H1 (cell line): ENCODE measurements at regions not wholly inside any gene's neighbourhood (a gene's known extent, or its start where the extent isn't known, plus 50 kb on each side); places are given as distances from the start of the nearest gene placed in this dataset.

Source experiments
- CTCF ChIP-seq, 3 experiments: IDR thresholded peaks; 1 replicate in 2 of 3; 2 replicates in 1 of 3; pipeline versions ENCODE4 v1.5.1 to v1.6.1; 2011; ENCODE audit warnings: low read length in 3 of 3, mild to moderate bottlenecking in 3 of 3, inconsistent platforms in 2 of 3, low read depth in 1 of 3, moderate library complexity in 1 of 3; ENCODE audit not compliant: insufficient read depth in 1 of 3; ENCODE audit errors: control extremely low read depth in 1 of 3
- MAFK ChIP-seq: IDR thresholded peaks from 2 replicates; pipeline ENCODE4 v1.6.1; 2012; ENCODE audit warnings: low read depth, mild to moderate bottlenecking, improper control_type of control experiment, low read length
- POLR2AphosphoS5 ChIP-seq: IDR thresholded peaks from 2 replicates; pipeline ENCODE4 v1.6.1; 2011; ENCODE audit warnings: low read depth, low read length
- SP1 ChIP-seq: IDR thresholded peaks from 2 replicates; pipeline ENCODE4 v1.6.1; 2011; ENCODE audit warnings: low read depth, low read length
- SP2 ChIP-seq: IDR thresholded peaks from 2 replicates; pipeline ENCODE4 v1.6.1; 2012; ENCODE audit warnings: mild to moderate bottlenecking, low read length, inconsistent platforms
- TCF12 ChIP-seq: IDR thresholded peaks from 2 replicates; pipeline ENCODE4 v1.6.1; 2011; ENCODE audit warnings: low read depth, mild to moderate bottlenecking, low read length

- TF ChIP-seq POLR2AphosphoS5 (no peak), SP2 (no peak), CTCF (IDR thresholded peaks at IDR 0.05; ENCODE audit: control extremely low read depth in 1 of 3, insufficient read depth in 1 of 3, low read depth in 1 of 3, low read length in 3 of 3) (peak in 1 of 3 experiments; percentile 33; a peak in 2 of 4 replicates), SP1 (no peak), TCF12 (no peak), MAFK (no peak)
These were observed 92.5 kb upstream of the EDA2R start for GRCh38 chrX:66731398-66731797.
